ENCODE measurements at regions not wholly inside any gene's neighbourhood (a gene's known extent, or its start where the extent isn't known, plus 50 kb on each side); places are given as distances from the start of the nearest gene placed in this dataset.

- DNase-seq: no peak
- H3K9me3 Mint-ChIP-seq: peaks cover 6% of the 10 kb centered on the region
- H3K4me3 Mint-ChIP-seq: no peak overlapping the region
- TF ChIP-seq CTCF (IDR thresholded peaks at IDR 0.05): no peak
- H3K4me1 Mint-ChIP-seq (ENCODE audit: low read depth): no peaks in the 10 kb centered on the region
- no peak overlapping the region for H3K27ac Mint-ChIP-seq
- no peaks in the 10 kb centered on the region for H3K36me3 Mint-ChIP-seq (ENCODE audit: low read depth)
- H3K27me3 Mint-ChIP-seq (ENCODE audit: insufficient read depth): peaks cover 7% of the 10 kb centered on the region
Measured at GRCh38 chr2:15789381-15790062, 150.8 kb upstream of the MYCN start.

- Mint-ChIP-seq H3K27me3 (ENCODE audit: insufficient read depth) (peaks cover 3% of the 10 kb centered on the region), H3K9me3 (peaks cover 6% of the 10 kb centered on the region), H3K4me3 (no peak overlapping the region), H3K4me1 (ENCODE audit: low read depth) (no peaks in the 10 kb centered on the region), H3K27ac (no peak overlapping the region), H3K36me3 (ENCODE audit: low read depth) (no peaks in the 10 kb centered on the region)
- TF ChIP-seq CTCF (IDR thresholded peaks at IDR 0.05): no peak
- DNase-seq: no peak
Measured at GRCh38 chr2:15790326-15790725, 150.0 kb upstream of the MYCN start.

- no peaks in the 10 kb centered on the region for H3K4me1 Mint-ChIP-seq (ENCODE audit: low read depth)
- no peak overlapping the region for H3K4me3 Mint-ChIP-seq
- peaks cover 7% of the 10 kb centered on the region for H3K27me3 Mint-ChIP-seq (ENCODE audit: insufficient read depth)
- H3K9me3 Mint-ChIP-seq: peaks cover 6% of the 10 kb centered on the region
- DNase-seq: no peak
- no peaks in the 10 kb centered on the region for H3K36me3 Mint-ChIP-seq (ENCODE audit: low read depth)
- no peak for TF ChIP-seq CTCF (IDR thresholded peaks at IDR 0.05)
- no peak overlapping the region for H3K27ac Mint-ChIP-seq
Measured at GRCh38 chr2:15790838-15791237, 149.5 kb upstream of the MYCN start.

- Mint-ChIP-seq H3K27ac (no peak overlapping the region), H3K4me1 (ENCODE audit: low read depth) (no peaks in the 10 kb centered on the region), H3K27me3 (ENCODE audit: insufficient read depth) (peaks cover 10% of the 10 kb centered on the region), H3K4me3 (no peak overlapping the region), H3K36me3 (ENCODE audit: low read depth) (no peaks in the 10 kb centered on the region), H3K9me3 (peaks cover 6% of the 10 kb centered on the region)
- no peak for TF ChIP-seq CTCF (IDR thresholded peaks at IDR 0.05)
- DNase-seq: no peak
Measured at GRCh38 chr2:15791294-15791693, 149.1 kb upstream of the MYCN start.

GRCh38 chr2:15792331-15792730 is 148.0 kb upstream of the MYCN start:
- Mint-ChIP-seq H3K9me3 (peaks cover 6% of the 10 kb centered on the region), H3K4me1 (ENCODE audit: low read depth) (no peaks in the 10 kb centered on the region), H3K27ac (no peak overlapping the region), H3K4me3 (no peak overlapping the region), H3K27me3 (ENCODE audit: insufficient read depth) (peaks cover 9% of the 10 kb centered on the region), H3K36me3 (ENCODE audit: low read depth) (no peaks in the 10 kb centered on the region)
- DNase-seq: no peak
- no peak for TF ChIP-seq CTCF (IDR thresholded peaks at IDR 0.05)
